ENCODE measurements at regions not wholly inside any gene's neighbourhood (a gene's known extent, or its start where the extent isn't known, plus 50 kb on each side); places are given as distances from the start of the nearest gene placed in this dataset.
"Not testable (repeated sequence)": the region's sequence is repeated elsewhere in the genome, so short reads cannot be mapped to it uniquely, and the experiment has no call there.

DNA sequence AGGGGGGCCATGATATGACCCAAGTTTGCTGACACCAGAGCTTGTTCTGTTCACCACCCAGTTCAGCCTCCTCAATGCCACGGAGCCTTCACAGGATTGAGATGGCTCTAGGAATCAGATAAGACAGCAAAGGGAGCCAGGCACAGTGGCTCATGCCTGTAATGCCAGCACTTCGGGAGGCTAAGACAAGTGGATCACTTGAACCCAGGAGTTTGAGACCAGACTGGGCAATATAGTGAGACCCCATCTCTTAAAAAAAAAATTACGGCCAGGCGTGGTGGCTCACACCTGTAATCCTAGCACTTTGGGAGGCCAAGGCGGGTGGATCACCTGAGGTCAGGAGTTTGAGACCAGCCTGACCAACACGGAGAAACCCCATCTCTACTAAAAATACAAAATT is 67.5 kb upstream of the USP9X start:
- TF ChIP-seq, protein P1, sequence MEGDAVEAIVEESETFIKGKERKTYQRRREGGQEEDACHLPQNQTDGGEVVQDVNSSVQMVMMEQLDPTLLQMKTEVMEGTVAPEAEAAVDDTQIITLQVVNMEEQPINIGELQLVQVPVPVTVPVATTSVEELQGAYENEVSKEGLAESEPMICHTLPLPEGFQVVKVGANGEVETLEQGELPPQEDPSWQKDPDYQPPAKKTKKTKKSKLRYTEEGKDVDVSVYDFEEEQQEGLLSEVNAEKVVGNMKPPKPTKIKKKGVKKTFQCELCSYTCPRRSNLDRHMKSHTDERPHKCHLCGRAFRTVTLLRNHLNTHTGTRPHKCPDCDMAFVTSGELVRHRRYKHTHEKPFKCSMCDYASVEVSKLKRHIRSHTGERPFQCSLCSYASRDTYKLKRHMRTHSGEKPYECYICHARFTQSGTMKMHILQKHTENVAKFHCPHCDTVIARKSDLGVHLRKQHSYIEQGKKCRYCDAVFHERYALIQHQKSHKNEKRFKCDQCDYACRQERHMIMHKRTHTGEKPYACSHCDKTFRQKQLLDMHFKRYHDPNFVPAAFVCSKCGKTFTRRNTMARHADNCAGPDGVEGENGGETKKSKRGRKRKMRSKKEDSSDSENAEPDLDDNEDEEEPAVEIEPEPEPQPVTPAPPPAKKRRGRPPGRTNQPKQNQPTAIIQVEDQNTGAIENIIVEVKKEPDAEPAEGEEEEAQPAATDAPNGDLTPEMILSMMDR (IDR thresholded peaks at IDR 0.05), result not testable (repeated sequence)
- TF ChIP-seq POLR2A (IDR thresholded peaks at IDR 0.05), result not testable (repeated sequence)

All from thyroid gland (tissue), 4 donors.